ENCODE measurements at regions not wholly inside any gene's neighbourhood (a gene's known extent, or its start where the extent isn't known, plus 50 kb on each side); places are given as distances from the start of the nearest gene placed in this dataset.

- TF ChIP-seq CBX2 (IDR thresholded peaks at IDR 0.05; ENCODE audit: borderline replicate concordance, low read depth) (no peak), CTCF (IDR thresholded peaks at IDR 0.05) (no peak), RARB (CRISPR knock-in tag; IDR thresholded peaks at IDR 0.05) (no peak), CEBPB (IDR thresholded peaks at IDR 0.05) (no peak), NFE2L2 (conservative IDR thresholded peaks at IDR 0.05; ENCODE audit: low read length) (no peak), POLR2A (IDR thresholded peaks at IDR 0.05; ENCODE audit: low read length) (no peak), CHD4 (IDR thresholded peaks at IDR 0.05; ENCODE audit: borderline replicate concordance) (no peak), MAX (IDR thresholded peaks at IDR 0.05) (peak; percentile 41), HDAC2 (IDR thresholded peaks at IDR 0.05) (no peak)
Measured at GRCh38 chr20:60087563-60088105, 129.4 kb downstream of the CDH26 start.
